Chondrocyte (in vitro differentiated cells): ENCODE measurements at regions not wholly inside any gene's neighbourhood (a gene's known extent, or its start where the extent isn't known, plus 50 kb on each side); places are given as distances from the start of the nearest gene placed in this dataset.

Source experiments
- DNase-seq: peaks from one replicate; pipeline ENCODE4 v3.0.0; 2021; ENCODE audit warnings: mixed read lengths, low spot score
- H3K27ac Mint-ChIP-seq: one replicate; pipeline ENCODE4 v1.8.0; 2021; ENCODE audit warnings: mild to moderate bottlenecking, moderate library complexity, mixed read lengths; ENCODE audit not compliant: unreplicated experiment
- H3K27me3 Mint-ChIP-seq: 2 replicates; pipeline ENCODE4 v1.8.0; 2021; ENCODE audit warnings: low read depth, mixed read lengths
- H3K36me3 Mint-ChIP-seq: 2 replicates; pipeline ENCODE4 v1.8.0; 2021; ENCODE audit warnings: low read depth, mixed read lengths
- H3K4me1 Mint-ChIP-seq: 2 replicates; pipeline ENCODE4 v1.8.0; 2021; ENCODE audit warnings: low read depth, mild to moderate bottlenecking, mixed read lengths
- H3K4me3 Mint-ChIP-seq: one replicate; pipeline ENCODE4 v1.8.0; 2021; ENCODE audit warnings: mild to moderate bottlenecking, moderate library complexity, mixed read lengths; ENCODE audit not compliant: unreplicated experiment
- H3K9me3 Mint-ChIP-seq: 2 replicates; pipeline ENCODE4 v1.8.0; 2021; ENCODE audit warnings: low read depth, mixed read lengths
- TF ChIP-seq, protein P1 (sequence below): fragments of 200-600 bp; sonication (generic); IDR thresholded peaks from 2 replicates; pipeline ENCODE4 v1.5.0; 2021; ENCODE audit warnings: antibody characterized with exemption, mild to moderate bottlenecking, moderate library complexity

DNA sequence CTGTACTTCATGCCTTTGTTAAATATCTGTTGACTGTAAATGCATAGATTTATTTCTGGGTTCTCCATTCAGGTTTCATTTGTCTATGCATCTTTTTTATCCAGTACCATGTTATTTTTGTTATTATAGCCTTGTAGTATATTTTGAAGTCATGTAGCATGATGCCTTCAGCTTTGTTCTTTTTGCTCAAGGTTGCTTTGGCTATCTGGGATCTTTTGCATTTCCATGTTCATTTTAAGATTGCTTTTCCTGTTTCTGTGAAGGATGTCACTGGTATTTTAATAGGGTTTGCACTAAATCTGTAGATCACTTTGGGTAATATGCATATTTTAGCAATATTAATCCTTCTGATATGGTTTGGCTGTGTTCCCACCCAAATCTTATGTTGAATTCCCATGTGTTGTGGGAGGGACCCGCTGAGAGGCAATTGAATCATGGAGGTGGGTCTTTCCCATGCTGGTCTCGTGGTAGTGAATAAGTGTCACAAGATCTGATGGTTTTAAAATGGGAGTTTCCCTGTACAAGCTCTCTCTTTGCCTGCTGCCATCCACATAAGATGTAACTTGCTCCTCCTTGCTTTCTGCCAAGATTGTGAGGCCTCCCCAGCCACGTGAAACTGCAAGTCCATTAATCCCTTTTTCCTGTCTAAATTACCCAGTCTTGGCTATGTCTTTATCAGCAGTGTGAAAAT lies 302.8 kb upstream of the SEMA3C start:
- Mint-ChIP-seq H3K4me1 (peaks cover 4% of the 10 kb centered on the region), H3K27me3 (no peaks in the 10 kb centered on the region), H3K9me3 (peaks cover 17% of the 10 kb centered on the region), H3K36me3 (peaks cover 8% of the 10 kb centered on the region), H3K27ac (no peak overlapping the region), H3K4me3 (no peak overlapping the region)
- TF ChIP-seq, protein P1, sequence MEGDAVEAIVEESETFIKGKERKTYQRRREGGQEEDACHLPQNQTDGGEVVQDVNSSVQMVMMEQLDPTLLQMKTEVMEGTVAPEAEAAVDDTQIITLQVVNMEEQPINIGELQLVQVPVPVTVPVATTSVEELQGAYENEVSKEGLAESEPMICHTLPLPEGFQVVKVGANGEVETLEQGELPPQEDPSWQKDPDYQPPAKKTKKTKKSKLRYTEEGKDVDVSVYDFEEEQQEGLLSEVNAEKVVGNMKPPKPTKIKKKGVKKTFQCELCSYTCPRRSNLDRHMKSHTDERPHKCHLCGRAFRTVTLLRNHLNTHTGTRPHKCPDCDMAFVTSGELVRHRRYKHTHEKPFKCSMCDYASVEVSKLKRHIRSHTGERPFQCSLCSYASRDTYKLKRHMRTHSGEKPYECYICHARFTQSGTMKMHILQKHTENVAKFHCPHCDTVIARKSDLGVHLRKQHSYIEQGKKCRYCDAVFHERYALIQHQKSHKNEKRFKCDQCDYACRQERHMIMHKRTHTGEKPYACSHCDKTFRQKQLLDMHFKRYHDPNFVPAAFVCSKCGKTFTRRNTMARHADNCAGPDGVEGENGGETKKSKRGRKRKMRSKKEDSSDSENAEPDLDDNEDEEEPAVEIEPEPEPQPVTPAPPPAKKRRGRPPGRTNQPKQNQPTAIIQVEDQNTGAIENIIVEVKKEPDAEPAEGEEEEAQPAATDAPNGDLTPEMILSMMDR, result no peak
- DNase-seq, result no peak

DNA sequence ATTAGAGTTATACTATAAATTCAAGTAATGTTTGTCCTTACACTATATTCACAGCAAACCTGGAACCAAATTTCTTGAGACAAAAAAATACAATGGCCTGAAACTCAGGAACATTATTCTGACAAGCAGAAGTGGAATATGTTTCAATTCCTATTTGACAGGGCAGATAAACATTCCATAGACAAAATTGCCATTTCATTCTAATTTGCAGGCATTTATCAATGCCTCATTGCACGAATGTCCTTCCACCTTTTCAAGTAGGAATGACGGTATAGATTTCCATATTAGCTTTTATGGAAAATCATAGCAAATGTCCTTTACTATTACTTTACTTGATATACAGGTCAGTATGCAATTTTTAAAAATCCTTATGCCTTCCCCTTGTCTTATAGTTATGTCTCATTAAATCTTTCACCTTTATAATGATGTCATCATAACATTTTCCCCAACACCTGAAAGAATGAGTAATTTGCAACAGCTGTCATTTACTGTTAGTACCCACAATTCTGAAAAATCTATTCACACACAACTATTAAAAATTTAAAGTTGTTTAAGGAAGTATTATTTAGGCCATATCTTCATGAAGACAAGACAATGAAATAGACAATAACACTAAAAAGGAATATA lies 299.7 kb upstream of the SEMA3C start:
- Mint-ChIP-seq H3K27ac (no peak overlapping the region), H3K27me3 (no peaks in the 10 kb centered on the region), H3K36me3 (peaks cover 5% of the 10 kb centered on the region), H3K4me3 (no peak overlapping the region), H3K4me1 (no peaks in the 10 kb centered on the region), H3K9me3 (peaks cover 7% of the 10 kb centered on the region)
- TF ChIP-seq, protein P1, result no peak
- no peak for DNase-seq

DNA sequence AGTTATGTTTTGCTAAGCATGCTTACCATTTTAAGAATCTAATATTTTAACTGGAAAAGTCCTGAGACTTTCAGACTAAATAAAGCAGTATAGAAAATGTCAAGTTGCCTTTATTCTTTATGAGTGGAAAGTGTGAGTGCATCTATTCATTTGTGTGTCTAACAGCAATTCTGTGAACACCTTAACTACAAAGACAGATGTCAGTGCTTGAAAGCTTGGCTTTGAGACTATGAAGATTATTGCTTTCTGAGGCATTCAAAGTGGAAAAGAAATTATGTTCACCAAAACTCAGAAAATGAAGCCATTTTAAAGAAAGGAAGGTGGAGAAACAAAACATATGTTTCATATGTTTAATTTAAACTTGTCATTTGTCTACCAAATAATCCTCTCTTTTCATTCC lies 294.5 kb upstream of the SEMA3C start:
- TF ChIP-seq, protein P1, result no peak
- H3K36me3 Mint-ChIP-seq, result no peaks in the 10 kb centered on the region
- H3K9me3 Mint-ChIP-seq, result no peaks in the 10 kb centered on the region
- no peaks in the 10 kb centered on the region for H3K27me3 Mint-ChIP-seq
- no peak overlapping the region for H3K4me3 Mint-ChIP-seq
- peaks cover 16% of the 10 kb centered on the region for H3K4me1 Mint-ChIP-seq
- H3K27ac Mint-ChIP-seq, result no peak overlapping the region
- DNase-seq, result no peak

DNA sequence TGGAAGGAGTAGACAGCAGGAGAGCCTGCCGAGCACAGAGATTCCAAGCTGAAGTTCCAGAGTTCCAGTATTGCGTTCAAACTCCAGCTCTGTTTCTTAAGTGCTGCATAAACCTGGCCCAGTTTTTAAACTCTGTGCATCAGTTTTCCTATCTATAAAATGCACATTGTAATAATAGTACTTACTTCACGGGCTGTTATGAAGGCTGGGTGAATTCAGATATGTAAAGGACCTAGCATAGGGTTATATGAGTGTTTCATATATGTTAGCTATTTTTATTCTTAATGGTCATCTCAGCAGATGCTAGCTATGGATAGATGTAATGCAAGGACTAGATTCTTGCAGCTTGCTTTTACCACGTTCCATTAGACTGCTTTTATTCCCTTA lies 293.1 kb upstream of the SEMA3C start:
- Mint-ChIP-seq H3K4me1 (peaks cover 16% of the 10 kb centered on the region), H3K27ac (no peak overlapping the region), H3K27me3 (no peaks in the 10 kb centered on the region), H3K36me3 (no peaks in the 10 kb centered on the region), H3K4me3 (no peak overlapping the region), H3K9me3 (no peaks in the 10 kb centered on the region)
- DNase-seq, result no peak
- TF ChIP-seq, protein P1, result no peak

DNA sequence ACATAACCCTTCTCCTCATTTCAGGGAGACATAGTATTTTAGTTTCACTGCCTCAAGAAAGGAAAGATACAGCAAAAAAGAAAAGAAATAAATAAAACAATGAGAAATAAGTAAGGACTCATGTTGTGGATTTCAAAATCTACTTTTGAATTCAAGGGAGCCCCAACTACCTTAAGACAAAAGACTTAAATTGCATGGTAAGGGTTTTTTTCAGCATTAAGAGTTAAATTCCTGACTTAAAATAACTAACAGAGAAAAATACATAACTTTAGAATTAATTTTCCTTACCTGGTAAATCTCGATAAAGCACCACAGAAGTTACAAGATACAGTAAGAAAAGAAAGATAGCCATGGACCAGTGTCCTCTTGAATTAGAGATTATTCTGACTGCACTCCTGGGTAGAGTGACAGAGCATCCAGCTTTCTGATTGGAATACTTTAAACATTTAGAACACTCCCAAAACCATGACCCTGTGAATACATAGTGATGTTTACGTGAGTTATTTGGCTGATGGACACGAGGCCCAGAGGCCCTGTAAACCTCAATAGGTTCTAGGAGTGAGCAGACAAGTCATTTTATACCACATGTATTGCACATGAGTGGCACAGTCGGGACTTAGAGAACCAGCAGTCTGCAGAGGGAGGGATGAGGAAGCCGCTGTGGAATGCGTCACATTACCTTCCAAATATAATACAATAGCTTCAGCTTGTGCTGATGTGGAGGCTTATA lies 292.5 kb upstream of the SEMA3C start:
- Mint-ChIP-seq H3K27me3 (no peaks in the 10 kb centered on the region), H3K36me3 (no peaks in the 10 kb centered on the region), H3K9me3 (no peaks in the 10 kb centered on the region), H3K4me3 (no peak overlapping the region), H3K27ac (no peak overlapping the region), H3K4me1 (peaks cover 16% of the 10 kb centered on the region)
- TF ChIP-seq, protein P1, result no peak
- DNase-seq, result no peak
